ENCODE measurements at regions not wholly inside any gene's neighbourhood (a gene's known extent, or its start where the extent isn't known, plus 50 kb on each side); places are given as distances from the start of the nearest gene placed in this dataset.

DNA sequence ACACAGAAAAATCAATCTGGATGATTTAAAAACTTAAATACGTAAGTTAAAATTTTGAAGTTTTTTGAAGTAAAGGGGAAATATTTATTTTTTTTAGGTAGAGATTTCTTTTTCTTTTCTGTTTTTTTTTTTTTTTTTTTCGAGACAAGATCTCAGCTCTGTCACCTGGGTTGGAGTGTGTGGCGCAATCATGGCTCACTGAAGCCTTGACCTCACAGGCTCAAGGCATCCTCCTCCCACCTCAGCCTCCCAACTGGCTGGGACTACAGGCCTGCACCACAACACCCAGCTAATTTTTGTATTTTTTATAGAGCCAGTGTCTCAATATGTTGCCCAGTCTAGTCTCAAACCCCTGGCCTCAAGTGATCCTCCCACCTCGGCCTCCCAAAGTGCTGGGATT, 120.4 kb upstream of the CLDN10 start:
- no peak for DNase-seq
- no peaks in the 10 kb centered on the region for H3K27me3 ChIP-seq (ENCODE audit: insufficient read depth, low read length)
- no peak overlapping the region for H4K91ac ChIP-seq (ENCODE audit: insufficient read length, low read depth, low read length)
- no peaks in the 10 kb centered on the region for H3K4me1 Mint-ChIP-seq
- H4K5ac ChIP-seq (ENCODE audit: insufficient read length, low read depth, low read length) = no peak overlapping the region
- 100% methylated on average over 1 of the region's 4 CpGs for WGBS (ENCODE audit: extremely low coverage, insufficient read length, low lambda C conversion rate)
- no peaks in the 10 kb centered on the region for H4K20me1 ChIP-seq (ENCODE audit: control insufficient read depth, insufficient read depth, insufficient read length)
- no peak for TF ChIP-seq CTCF (conservative IDR thresholded peaks at IDR 0.05)
- H3K27ac ChIP-seq (ENCODE audit: insufficient read length, low read depth, low read length) = no peak overlapping the region
- peaks cover 2% of the 10 kb centered on the region; the same call in 1 of the 2 replicates for H3K27me3 Mint-ChIP-seq (ENCODE audit: low read depth)
- H3K79me1 ChIP-seq (ENCODE audit: insufficient read depth, low read depth, low read length, poor library complexity, severe bottlenecking) = no peaks in the 10 kb centered on the region
- no peak overlapping the region for H3K56ac ChIP-seq (ENCODE audit: insufficient read length, low read depth, low read length)
- no peak overlapping the region for H4K8ac ChIP-seq (replicated peaks; ENCODE audit: insufficient read length, low read depth, low read length)
- H2BK120ac ChIP-seq (ENCODE audit: low read depth, low read length, poor library complexity, severe bottlenecking) = no peak overlapping the region
- H3K4me1 ChIP-seq (ENCODE audit: insufficient read depth, low read length) = no peaks in the 10 kb centered on the region
- H3K4me2 ChIP-seq (ENCODE audit: insufficient read depth, insufficient read length, low read length) = no peak overlapping the region
- no peak overlapping the region for H3K9ac ChIP-seq (ENCODE audit: extremely low read depth, insufficient read length, low read length)
- no peak overlapping the region for H2BK15ac ChIP-seq (ENCODE audit: low read depth, low read length)
- no peak overlapping the region for H3K23ac ChIP-seq (ENCODE audit: insufficient read length, low read depth, low read length)
- no peaks in the 10 kb centered on the region for H3K79me2 ChIP-seq (ENCODE audit: insufficient read depth, low read length)
- H3K9me3 ChIP-seq (ENCODE audit: control insufficient read depth, low read depth, low read length) = no peaks in the 10 kb centered on the region
- no peak overlapping the region for H2BK5ac ChIP-seq (ENCODE audit: insufficient read length, low read length)
- H3K14ac ChIP-seq (ENCODE audit: insufficient read depth, low read length) = no peak overlapping the region
- H2AK5ac ChIP-seq (ENCODE audit: insufficient read length, low read length) = no peak overlapping the region
- H2AFZ ChIP-seq (ENCODE audit: low read length) = no peak overlapping the region
- H3K18ac ChIP-seq (ENCODE audit: insufficient read length, low read depth, low read length) = no peak overlapping the region
- no peak overlapping the region for H3T11ph ChIP-seq (ENCODE audit: low read length)
- no peak overlapping the region for H2BK20ac ChIP-seq (ENCODE audit: low read depth, low read length, poor library complexity, severe bottlenecking)
- H3K4me3 Mint-ChIP-seq = no peak overlapping the region
- no peak overlapping the region for H3K27ac Mint-ChIP-seq
- peaks cover 0 to 3% of the 10 kb centered on the region in 2 experiments; a peak in 3 of 5 replicates for H3K9me3 Mint-ChIP-seq
- no peaks in the 10 kb centered on the region for H3K36me3 Mint-ChIP-seq (ENCODE audit: insufficient read depth in 1 of 3, low read depth in 3 of 3)
- no peak overlapping the region for H2BK12ac ChIP-seq (ENCODE audit: insufficient read length, low read depth, low read length)
- no peak overlapping the region for H3K4ac ChIP-seq (ENCODE audit: low read depth, low read length)
- H3K23me2 ChIP-seq (ENCODE audit: insufficient read length, low read depth, low read length, poor library complexity, severe bottlenecking) = no peaks in the 10 kb centered on the region

Data from H9 (cell line).